Endodermal cell (in vitro differentiated cells): ENCODE measurements at regions not wholly inside any gene's neighbourhood (a gene's known extent, or its start where the extent isn't known, plus 50 kb on each side); places are given as distances from the start of the nearest gene placed in this dataset.

Experiments used
- DNase-seq: peaks from one replicate; pipeline ENCODE4 v3.0.0-alpha.2; 2017
- H3K27ac ChIP-seq: 2 replicates; pipeline ENCODE4 v1.5.1; 2013; ENCODE audit warnings: mild to moderate bottlenecking, low read depth, low read length, moderate library complexity
- H3K27me3 ChIP-seq: 2 replicates; pipeline ENCODE4 v1.6.1; 2013; ENCODE audit warnings: mild to moderate bottlenecking, low read length, moderate library complexity; ENCODE audit not compliant: insufficient read depth, control insufficient read depth, poor library complexity, severe bottlenecking
- H3K36me3 ChIP-seq: 2 replicates; pipeline ENCODE4 v1.7.0; 2013; ENCODE audit warnings: mild to moderate bottlenecking, low read length, moderate library complexity; ENCODE audit not compliant: control insufficient read depth, insufficient read depth
- H3K4me1 ChIP-seq: one replicate; pipeline ENCODE4 v1.7.0; 2013; ENCODE audit warnings: low read length; ENCODE audit not compliant: control insufficient read depth, insufficient read depth
- H3K4me3 ChIP-seq: 2 replicates; pipeline ENCODE4 v1.5.1; 2013; ENCODE audit warnings: mild to moderate bottlenecking, low read length, moderate library complexity
- H3K9ac ChIP-seq: 2 replicates; pipeline ENCODE4 v1.6.1; 2013; ENCODE audit warnings: mild to moderate bottlenecking, low read length, moderate library complexity; ENCODE audit not compliant: poor library complexity, severe bottlenecking; ENCODE audit errors: extremely low read depth
- H3K9me3 ChIP-seq: 2 replicates; pipeline ENCODE4 v1.6.1; 2013; ENCODE audit warnings: mild to moderate bottlenecking, low read length, moderate library complexity; ENCODE audit not compliant: control insufficient read depth
- H3K27ac Mint-ChIP-seq: 2 replicates; pipeline ENCODE4 v1.8.0; 2020; ENCODE audit warnings: mixed read lengths
- H3K27me3 Mint-ChIP-seq: 2 replicates; pipeline ENCODE4 v1.8.0; 2021; ENCODE audit warnings: mild to moderate bottlenecking, mixed read lengths; ENCODE audit not compliant: insufficient read depth
- H3K36me3 Mint-ChIP-seq: 2 replicates; pipeline ENCODE4 v1.8.0; 2020; ENCODE audit warnings: low read depth, mixed read lengths
- H3K4me1 Mint-ChIP-seq: 2 replicates; pipeline ENCODE4 v1.8.0; 2020; ENCODE audit warnings: mixed read lengths
- H3K4me3 Mint-ChIP-seq: 2 replicates; pipeline ENCODE4 v1.8.0; 2020; ENCODE audit warnings: mild to moderate bottlenecking, moderate library complexity, mixed read lengths
- H3K9me3 Mint-ChIP-seq: 2 replicates; pipeline ENCODE4 v1.8.0; 2020; ENCODE audit warnings: mild to moderate bottlenecking, mixed read lengths
- CTCF ChIP-seq: fragments of 200-600 bp; sonication (generic); conservative IDR thresholded peaks from 2 replicates; pipeline ENCODE4 v1.5.0; 2021; ENCODE audit warnings: antibody characterized with exemption, mild to moderate bottlenecking
- WGBS, 2 experiments: methylation state at CpG; one replicate each; pipeline versions ENCODE4 v1.1.5 to v1.1.7; 2013; ENCODE audit warnings: missing lambda C conversion rate in 2 of 2, mixed read lengths in 1 of 2; ENCODE audit not compliant: insufficient coverage in 1 of 2, insufficient read length in 1 of 2; 5-methylcytosine and 5-hydroxymethylcytosine counted together

GRCh38 chr2:219692521-219692920 lies 65.1 kb downstream of the SLC4A3 start:
- Histone ChIP-seq H3K4me1 (no peaks in the 10 kb centered on the region), H3K4me3 (no peak overlapping the region), H3K27ac (no peak overlapping the region), H3K27me3 (no peaks in the 10 kb centered on the region), H3K9ac (no peak overlapping the region), H3K36me3 (no peaks in the 10 kb centered on the region), H3K9me3 (no peaks in the 10 kb centered on the region)
- no peak for TF ChIP-seq CTCF
- H3K4me1 Mint-ChIP-seq, result peaks cover 2% of the 10 kb centered on the region
- 92 to 100% methylated on average over 3 to 5 of the region's 5 CpGs for WGBS, 2 experiments
- peak; percentile 28 for DNase-seq
- peak overlapping the region; percentile 69 for H3K27ac Mint-ChIP-seq
- H3K4me3 Mint-ChIP-seq, result no peak overlapping the region
- H3K9me3 Mint-ChIP-seq, result no peaks in the 10 kb centered on the region
- H3K36me3 Mint-ChIP-seq, result no peaks in the 10 kb centered on the region
- no peaks in the 10 kb centered on the region for H3K27me3 Mint-ChIP-seq

- 86 to 100% methylated on average over 3 of the region's 3 CpGs for WGBS, 2 experiments
- Mint-ChIP-seq H3K9me3 (no peaks in the 10 kb centered on the region), H3K27me3 (no peaks in the 10 kb centered on the region), H3K4me3 (no peak overlapping the region), H3K36me3 (no peaks in the 10 kb centered on the region), H3K4me1 (peaks cover 11% of the 10 kb centered on the region), H3K27ac (no peak overlapping the region)
- Histone ChIP-seq H3K4me3 (no peak overlapping the region), H3K27ac (no peak overlapping the region), H3K36me3 (no peaks in the 10 kb centered on the region), H3K27me3 (no peaks in the 10 kb centered on the region), H3K4me1 (no peaks in the 10 kb centered on the region), H3K9ac (no peak overlapping the region), H3K9me3 (no peaks in the 10 kb centered on the region)
- no peak for TF ChIP-seq CTCF
- no peak for DNase-seq
Measured at GRCh38 chr2:219695145-219695709, 67.8 kb downstream of the SLC4A3 start.

- H3K4me3 Mint-ChIP-seq, result no peak overlapping the region
- H3K27ac Mint-ChIP-seq, result no peak overlapping the region
- 83 to 84% methylated on average over 8 to 12 of the region's 12 CpGs for WGBS, 2 experiments
- H3K9me3 Mint-ChIP-seq, result no peaks in the 10 kb centered on the region
- Histone ChIP-seq H3K9me3 (no peaks in the 10 kb centered on the region), H3K4me1 (peaks cover 5% of the 10 kb centered on the region), H3K9ac (no peak overlapping the region), H3K4me3 (no peak overlapping the region), H3K36me3 (no peaks in the 10 kb centered on the region), H3K27me3 (no peaks in the 10 kb centered on the region), H3K27ac (no peak overlapping the region)
- no peaks in the 10 kb centered on the region for H3K36me3 Mint-ChIP-seq
- no peaks in the 10 kb centered on the region for H3K27me3 Mint-ChIP-seq
- no peak for TF ChIP-seq CTCF
- peaks cover 26% of the 10 kb centered on the region for H3K4me1 Mint-ChIP-seq
- DNase-seq, result no peak
Measured at GRCh38 chr2:219697811-219698747, 70.6 kb downstream of the SLC4A3 start.
